ENCODE measurements at regions not wholly inside any gene's neighbourhood (a gene's known extent, or its start where the extent isn't known, plus 50 kb on each side); places are given as distances from the start of the nearest gene placed in this dataset.

DNA sequence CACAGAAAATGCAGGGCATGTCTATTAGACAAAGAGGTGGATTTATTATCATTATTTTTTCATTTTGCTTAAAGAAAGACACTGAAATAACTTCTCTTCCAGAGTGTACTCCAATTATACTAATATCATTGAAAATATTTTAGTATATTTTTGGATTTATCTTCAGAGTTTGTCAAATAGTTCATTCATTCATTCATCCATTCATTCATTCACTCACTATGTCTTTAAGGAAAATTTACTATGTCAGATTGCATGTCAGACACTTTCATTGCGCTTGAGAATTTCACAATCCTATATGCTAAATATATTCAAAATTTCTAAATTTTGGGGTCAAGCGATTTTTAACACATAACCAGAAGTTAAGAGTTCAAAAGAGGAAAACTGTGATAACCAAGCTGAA is 479.1 kb downstream of the ZEB2 start:
- Histone ChIP-seq H3K9me3 (no peaks in the 10 kb centered on the region), H3K36me3 (no peaks in the 10 kb centered on the region), H3K4me1 (ENCODE audit: control insufficient read depth in 1 of 2, low read depth in 2 of 2) (no peaks in the 10 kb centered on the region), H3K27me3 (replicated peaks; ENCODE audit: insufficient read depth) (no peaks in the 10 kb centered on the region), H3K4me3 (no peak overlapping the region), H3K27ac (no peak overlapping the region)
- TF ChIP-seq, protein P1, sequence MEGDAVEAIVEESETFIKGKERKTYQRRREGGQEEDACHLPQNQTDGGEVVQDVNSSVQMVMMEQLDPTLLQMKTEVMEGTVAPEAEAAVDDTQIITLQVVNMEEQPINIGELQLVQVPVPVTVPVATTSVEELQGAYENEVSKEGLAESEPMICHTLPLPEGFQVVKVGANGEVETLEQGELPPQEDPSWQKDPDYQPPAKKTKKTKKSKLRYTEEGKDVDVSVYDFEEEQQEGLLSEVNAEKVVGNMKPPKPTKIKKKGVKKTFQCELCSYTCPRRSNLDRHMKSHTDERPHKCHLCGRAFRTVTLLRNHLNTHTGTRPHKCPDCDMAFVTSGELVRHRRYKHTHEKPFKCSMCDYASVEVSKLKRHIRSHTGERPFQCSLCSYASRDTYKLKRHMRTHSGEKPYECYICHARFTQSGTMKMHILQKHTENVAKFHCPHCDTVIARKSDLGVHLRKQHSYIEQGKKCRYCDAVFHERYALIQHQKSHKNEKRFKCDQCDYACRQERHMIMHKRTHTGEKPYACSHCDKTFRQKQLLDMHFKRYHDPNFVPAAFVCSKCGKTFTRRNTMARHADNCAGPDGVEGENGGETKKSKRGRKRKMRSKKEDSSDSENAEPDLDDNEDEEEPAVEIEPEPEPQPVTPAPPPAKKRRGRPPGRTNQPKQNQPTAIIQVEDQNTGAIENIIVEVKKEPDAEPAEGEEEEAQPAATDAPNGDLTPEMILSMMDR (IDR thresholded peaks at IDR 0.05), result no peak
- DNase-seq (ENCODE audit: low spot score) (no peak), ATAC-seq (ENCODE audit: insufficient number of reproducible peaks, low FRiP score, low read depth) (no peak)

DNA sequence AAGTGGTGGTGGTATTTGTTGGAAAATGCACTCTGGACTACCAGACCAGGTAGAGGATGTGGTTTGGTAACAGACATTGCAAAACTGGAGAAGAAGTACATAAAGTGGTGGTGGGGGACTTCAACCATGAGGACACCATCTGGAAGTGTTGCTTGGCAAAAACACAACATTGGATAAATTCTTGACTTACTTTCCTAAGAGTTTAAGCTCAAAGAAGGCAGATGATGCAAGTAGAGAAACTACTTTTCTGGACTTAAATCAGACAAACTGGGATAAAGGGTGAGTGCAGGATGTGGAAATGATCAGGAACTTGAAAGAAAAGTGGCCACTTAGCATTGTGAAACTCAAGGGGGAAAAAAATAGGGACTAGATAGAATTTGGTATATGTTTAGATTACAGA is 487.4 kb downstream of the ZEB2 start:
- ATAC-seq (ENCODE audit: insufficient number of reproducible peaks, low FRiP score, low read depth) (no peak), DNase-seq (ENCODE audit: low spot score) (no peak)
- TF ChIP-seq, protein P1 (IDR thresholded peaks at IDR 0.05), result no peak
- H3K4me1 ChIP-seq (ENCODE audit: control insufficient read depth in 1 of 2, low read depth in 2 of 2), result peaks cover 0 to 11% of the 10 kb centered on the region in 2 donors
- no peaks in the 10 kb centered on the region for H3K9me3 ChIP-seq
- no peaks in the 10 kb centered on the region for H3K27me3 ChIP-seq (replicated peaks; ENCODE audit: insufficient read depth)
- no peak overlapping the region for H3K27ac ChIP-seq
- no peak overlapping the region for H3K4me3 ChIP-seq
- no peaks in the 10 kb centered on the region for H3K36me3 ChIP-seq

DNA sequence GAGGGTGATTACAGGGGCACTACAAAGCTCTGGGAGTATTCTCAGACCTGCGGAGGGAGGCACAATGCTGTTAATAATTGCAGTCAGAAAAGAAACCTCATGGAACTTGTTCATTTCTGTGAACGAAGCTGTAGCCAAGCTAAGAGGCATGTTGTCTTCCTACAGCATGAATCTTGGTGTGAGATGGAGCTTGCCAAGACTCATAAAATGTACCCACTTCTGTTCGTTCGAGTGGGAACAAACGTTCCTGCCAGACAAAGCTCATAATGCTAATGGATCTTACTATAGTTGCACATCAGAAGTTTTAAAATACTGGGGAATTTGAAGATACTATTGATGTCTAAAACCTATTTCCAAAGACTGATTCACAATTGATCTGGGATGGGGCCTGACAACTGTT is 489.1 kb downstream of the ZEB2 start:
- ATAC-seq (ENCODE audit: insufficient number of reproducible peaks, low FRiP score, low read depth) (no peak), DNase-seq (ENCODE audit: low spot score) (no peak)
- H3K4me3 ChIP-seq, result no peak overlapping the region
- peaks cover 0 to 11% of the 10 kb centered on the region in 2 donors for H3K4me1 ChIP-seq (ENCODE audit: control insufficient read depth in 1 of 2, low read depth in 2 of 2)
- no peaks in the 10 kb centered on the region for H3K9me3 ChIP-seq
- H3K27ac ChIP-seq, result no peak overlapping the region
- H3K27me3 ChIP-seq (replicated peaks; ENCODE audit: insufficient read depth), result no peaks in the 10 kb centered on the region
- no peaks in the 10 kb centered on the region for H3K36me3 ChIP-seq
- TF ChIP-seq, protein P1 (IDR thresholded peaks at IDR 0.05), result no peak

DNA sequence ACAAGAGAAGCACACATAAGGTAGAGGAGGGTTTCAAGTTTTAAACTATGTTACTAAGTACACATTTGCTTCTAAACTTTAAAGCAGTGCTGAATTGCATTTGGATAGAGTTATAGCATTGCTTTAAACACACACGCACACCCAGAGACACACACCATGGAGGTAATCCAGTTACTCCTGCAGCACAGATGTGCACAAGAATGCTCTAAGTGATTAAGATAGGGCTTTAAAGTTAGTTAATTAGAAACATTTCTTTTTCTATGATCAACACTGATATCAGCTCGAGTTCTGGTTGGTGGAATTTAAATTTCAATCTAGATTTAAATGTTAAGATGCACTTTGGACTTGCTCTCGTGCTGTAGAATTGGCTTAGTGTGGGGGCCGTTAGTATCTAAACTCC is 492.3 kb downstream of the ZEB2 start:
- Histone ChIP-seq H3K27ac (no peak overlapping the region), H3K27me3 (replicated peaks; ENCODE audit: insufficient read depth) (no peaks in the 10 kb centered on the region), H3K4me3 (no peak overlapping the region), H3K4me1 (ENCODE audit: control insufficient read depth in 1 of 2, low read depth in 2 of 2) (peaks cover 0 to 11% of the 10 kb centered on the region in 2 donors), H3K36me3 (no peaks in the 10 kb centered on the region), H3K9me3 (no peaks in the 10 kb centered on the region)
- TF ChIP-seq, protein P1 (IDR thresholded peaks at IDR 0.05), result no peak
- DNase-seq (ENCODE audit: low spot score) (no peak), ATAC-seq (ENCODE audit: insufficient number of reproducible peaks, low FRiP score, low read depth) (no peak)

DNA sequence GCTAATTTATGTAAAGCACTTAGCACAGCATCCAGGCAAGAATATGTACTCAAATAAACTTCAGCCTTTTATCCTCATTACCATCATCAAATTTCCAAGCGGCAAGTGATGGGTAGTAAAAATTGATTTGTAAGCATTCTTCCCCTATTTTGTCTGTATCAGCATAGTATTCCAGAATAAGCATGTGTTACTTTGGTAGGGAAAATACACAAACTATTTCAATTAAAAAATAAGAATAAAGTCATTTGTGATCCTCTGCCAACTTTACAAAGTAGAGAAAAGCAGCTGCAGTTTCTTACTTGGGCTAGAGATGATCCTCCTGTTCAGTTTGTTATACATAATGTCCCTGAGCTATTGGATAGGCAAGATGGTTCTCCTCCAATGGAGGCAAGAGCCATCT is 493.2 kb downstream of the ZEB2 start:
- Histone ChIP-seq H3K27me3 (replicated peaks; ENCODE audit: insufficient read depth) (no peaks in the 10 kb centered on the region), H3K36me3 (no peaks in the 10 kb centered on the region), H3K4me1 (ENCODE audit: control insufficient read depth in 1 of 2, low read depth in 2 of 2) (peaks cover 0 to 11% of the 10 kb centered on the region in 2 donors), H3K9me3 (no peaks in the 10 kb centered on the region), H3K4me3 (no peak overlapping the region), H3K27ac (no peak overlapping the region)
- TF ChIP-seq, protein P1 (IDR thresholded peaks at IDR 0.05), result no peak
- DNase-seq (ENCODE audit: low spot score) (no peak), ATAC-seq (ENCODE audit: insufficient number of reproducible peaks, low FRiP score, low read depth) (no peak)

Measured in thoracic aorta (tissue), 2 donors.